D721Med (cell line): ENCODE measurements at regions not wholly inside any gene's neighbourhood (a gene's known extent, or its start where the extent isn't known, plus 50 kb on each side); places are given as distances from the start of the nearest gene placed in this dataset.

ENCODE experiments used
- DNase-seq: peaks from one replicate; pipeline ENCODE4 v3.0.0; 2011; ENCODE audit warnings: low spot score; ENCODE audit not compliant: insufficient read length
- FAIRE-seq: peaks from 2 replicates; lab custom pipeline; 2011; peaks lifted over from hg19 to GRCh38; lab: Jason Lieb, UNC
- CTCF ChIP-seq: IDR thresholded peaks from 2 replicates; pipeline ENCODE4 v1.5.1; 2012; ENCODE audit warnings: mild to moderate bottlenecking, control low read depth; ENCODE audit not compliant: insufficient read depth; ENCODE audit errors: missing control alignments

- no peak for DNase-seq
- no peak for FAIRE-seq
- no peak for TF ChIP-seq CTCF
Measured at GRCh38 chr17:33611532-33611931, 318.4 kb upstream of the ASIC2 start.

- no peak for FAIRE-seq
- DNase-seq: no peak
- TF ChIP-seq CTCF: no peak
Measured at GRCh38 chr17:33615861-33616260, 322.8 kb upstream of the ASIC2 start.

GRCh38 chr17:33623841-33624240 is 330.7 kb upstream of the ASIC2 start:
- FAIRE-seq: no peak
- no peak for DNase-seq
- no peak for TF ChIP-seq CTCF

- DNase-seq (no peak), FAIRE-seq (no peak)
- TF ChIP-seq CTCF: no peak
Measured at GRCh38 chr17:33628500-33629346, 335.6 kb upstream of the ASIC2 start.

GRCh38 chr17:33633446-33633845 is 340.4 kb upstream of the ASIC2 start:
- no peak for FAIRE-seq
- DNase-seq: no peak
- no peak for TF ChIP-seq CTCF

GRCh38 chr17:33637534-33637933 is 344.4 kb upstream of the ASIC2 start:
- FAIRE-seq: no peak
- TF ChIP-seq CTCF: no peak
- no peak for DNase-seq
